ENCODE measurements at regions not wholly inside any gene's neighbourhood (a gene's known extent, or its start where the extent isn't known, plus 50 kb on each side); places are given as distances from the start of the nearest gene placed in this dataset.
"Not testable (repeated sequence)": the region's sequence is repeated elsewhere in the genome, so short reads cannot be mapped to it uniquely, and the experiment has no call there.

DNA sequence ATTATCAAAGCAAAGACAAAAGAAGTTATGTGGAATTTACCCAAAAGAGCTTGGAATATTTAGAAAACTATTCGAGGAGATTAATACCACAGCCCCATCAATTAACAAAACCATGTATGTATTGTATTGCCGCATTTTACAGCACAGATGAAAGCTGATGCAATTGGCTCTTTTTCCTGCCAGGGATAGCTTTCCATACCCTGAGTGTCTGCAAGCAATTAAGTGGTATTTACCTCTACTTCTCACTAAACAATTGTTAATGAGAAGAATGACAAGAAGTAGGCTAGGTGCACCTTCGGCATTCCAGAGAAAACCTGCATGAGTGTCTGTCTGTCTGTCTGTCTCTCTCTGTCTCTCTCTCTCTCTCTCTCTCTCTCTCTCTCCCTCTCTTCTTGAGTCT lies 219.5 kb downstream of the PAPSS1 start:
- ChIA-PET POLR2A (no interaction called here), CTCF (no interaction called here)
- no peaks in the 10 kb centered on the region for H3K4me1 Mint-ChIP-seq (ENCODE audit: low read depth)
- no peaks in the 10 kb centered on the region for H3K9me3 Mint-ChIP-seq
- DNase-seq: no peak
- H3K27me3 Mint-ChIP-seq: peaks cover 2% of the 10 kb centered on the region
- no peak overlapping the region for H3K27ac Mint-ChIP-seq
- H3K36me3 Mint-ChIP-seq: no peaks in the 10 kb centered on the region
- H3K4me3 Mint-ChIP-seq: no peak overlapping the region
- intact Hi-C loops (cut with micrococcal nuclease): no loop called here

DNA sequence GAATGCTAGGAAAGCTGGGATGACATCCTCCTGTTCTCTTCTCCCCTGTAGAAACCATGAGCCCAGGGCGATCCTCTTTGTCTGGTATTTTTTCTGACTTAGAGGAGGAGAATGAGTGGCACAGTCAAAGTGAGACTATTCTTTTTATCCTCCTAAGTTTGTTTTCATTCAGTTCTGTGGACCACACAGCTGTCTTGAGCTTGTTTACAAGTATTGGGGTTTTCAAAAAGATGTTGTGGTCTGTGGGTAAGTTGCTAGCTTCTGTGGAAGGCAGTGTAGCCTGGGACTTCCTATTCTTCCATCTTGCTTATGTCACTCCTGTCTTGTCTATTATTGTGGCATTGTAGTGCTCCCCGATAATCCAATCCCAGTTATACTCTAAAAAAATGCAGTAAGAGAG lies 223.0 kb downstream of the PAPSS1 start:
- Mint-ChIP-seq H3K27me3 (peaks cover 2% of the 10 kb centered on the region), H3K27ac (no peak overlapping the region), H3K4me3 (no peak overlapping the region), H3K36me3 (no peaks in the 10 kb centered on the region), H3K4me1 (ENCODE audit: low read depth) (no peaks in the 10 kb centered on the region), H3K9me3 (peaks cover 6% of the 10 kb centered on the region)
- intact Hi-C loops (cut with micrococcal nuclease): no loop called here
- ChIA-PET CTCF (no interaction called here), POLR2A (no interaction called here)
- no peak for DNase-seq

DNA sequence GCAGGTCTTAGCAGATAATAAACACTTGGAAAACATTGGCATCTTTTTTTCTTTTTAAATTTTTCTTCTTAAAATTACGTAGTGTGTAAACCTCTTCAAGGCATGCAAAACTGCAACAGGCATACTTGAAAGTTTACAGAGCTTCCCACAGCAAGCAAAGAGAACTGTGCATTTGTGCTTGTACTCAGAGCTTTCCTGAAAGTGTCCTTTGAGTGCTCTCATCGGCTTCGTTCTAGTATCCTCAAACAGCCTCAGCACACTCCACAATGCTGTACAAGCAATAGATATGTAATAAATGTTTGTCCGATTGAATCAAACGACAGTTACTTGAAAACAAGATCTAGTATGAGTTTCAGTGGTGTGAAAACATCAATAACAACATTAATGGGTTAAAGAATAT lies 227.5 kb downstream of the PAPSS1 start:
- Mint-ChIP-seq H3K27me3 (no peaks in the 10 kb centered on the region), H3K4me1 (ENCODE audit: low read depth) (no peaks in the 10 kb centered on the region), H3K4me3 (no peak overlapping the region), H3K36me3 (no peaks in the 10 kb centered on the region), H3K9me3 (peaks cover 6% of the 10 kb centered on the region), H3K27ac (no peak overlapping the region)
- ChIA-PET CTCF (no interaction called here), POLR2A (no interaction called here)
- intact Hi-C loops (cut with micrococcal nuclease): no loop called here
- DNase-seq: no peak

DNA sequence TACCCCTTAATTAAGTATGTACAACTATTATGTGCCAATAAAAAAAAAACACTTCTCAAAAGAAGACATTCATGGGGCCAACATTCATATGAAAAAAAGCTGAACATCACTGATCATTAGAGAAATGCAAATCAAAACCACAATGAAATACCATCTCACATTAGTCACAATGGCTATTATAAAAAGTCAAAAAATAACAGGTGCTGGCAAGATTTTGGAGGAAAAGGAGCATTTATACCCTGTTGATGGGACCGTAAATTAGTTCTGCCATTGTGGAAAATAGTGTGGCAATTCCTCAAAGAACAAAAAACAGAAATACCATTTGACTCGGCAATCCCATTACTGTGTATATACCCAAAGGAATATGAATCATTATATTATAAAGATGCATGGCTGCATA lies 229.9 kb downstream of the PAPSS1 start:
- ChIA-PET POLR2A (no interaction called here), CTCF (no interaction called here)
- no peak overlapping the region for H3K27ac Mint-ChIP-seq
- no peaks in the 10 kb centered on the region for H3K27me3 Mint-ChIP-seq
- H3K4me3 Mint-ChIP-seq: no peak overlapping the region
- DNase-seq: no peak
- peaks cover 3% of the 10 kb centered on the region for H3K9me3 Mint-ChIP-seq
- H3K4me1 Mint-ChIP-seq (ENCODE audit: low read depth): no peaks in the 10 kb centered on the region
- H3K36me3 Mint-ChIP-seq: no peaks in the 10 kb centered on the region
- intact Hi-C loops (cut with micrococcal nuclease): no loop called here

DNA sequence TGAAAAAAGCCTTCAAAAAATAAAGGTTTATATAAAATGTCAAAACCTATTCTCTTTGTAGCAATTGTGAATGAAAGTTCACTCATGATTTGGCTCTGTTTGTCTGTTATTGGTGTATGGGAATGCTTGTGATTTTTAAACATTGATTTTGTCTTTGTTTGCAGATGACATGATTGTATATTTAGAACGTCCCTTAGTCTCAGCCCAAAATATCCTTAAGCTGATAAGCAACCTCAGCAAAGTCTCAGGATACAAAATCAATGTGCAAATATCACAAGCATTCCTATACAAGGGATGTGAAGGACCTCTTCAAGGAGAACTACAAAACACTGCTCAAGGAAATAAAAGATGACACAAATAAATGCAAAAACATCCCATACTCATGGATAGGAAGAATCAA lies 236.4 kb downstream of the PAPSS1 start:
- H3K4me1 Mint-ChIP-seq (ENCODE audit: low read depth); intact Hi-C loops (cut with micrococcal nuclease); POLR2A ChIA-PET; H3K27me3 Mint-ChIP-seq; DNase-seq; H3K4me3 Mint-ChIP-seq; CTCF ChIA-PET; H3K27ac Mint-ChIP-seq; H3K36me3 Mint-ChIP-seq: not testable (repeated sequence)
- peaks cover 38% of the 10 kb centered on the region for H3K9me3 Mint-ChIP-seq

DNA sequence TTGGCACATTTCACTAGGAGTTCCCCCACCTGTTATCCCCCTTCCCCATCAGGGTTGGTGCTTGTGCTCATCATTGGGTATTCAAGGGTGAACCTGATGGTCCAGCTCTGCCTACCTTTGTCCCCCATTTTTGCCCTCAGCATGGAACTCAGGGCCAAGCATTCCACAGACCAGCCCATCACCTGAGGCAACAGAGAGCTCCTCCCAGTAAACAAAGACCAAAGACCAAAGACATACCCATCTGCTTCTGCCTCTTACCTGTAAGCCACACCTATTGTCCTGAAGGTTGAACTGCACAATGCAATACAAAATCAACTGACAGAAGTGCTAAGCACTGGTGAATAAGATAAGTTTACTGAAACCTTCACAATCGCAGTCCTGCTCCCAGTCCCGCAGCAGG lies 237.5 kb downstream of the PAPSS1 start:
- ChIA-PET POLR2A (no interaction called here), CTCF (no interaction called here)
- Mint-ChIP-seq H3K27ac (no peak overlapping the region), H3K27me3 (no peaks in the 10 kb centered on the region), H3K4me1 (ENCODE audit: low read depth) (no peaks in the 10 kb centered on the region), H3K9me3 (peaks cover 38% of the 10 kb centered on the region), H3K36me3 (no peaks in the 10 kb centered on the region), H3K4me3 (no peak overlapping the region)
- no peak for DNase-seq
- intact Hi-C loops (cut with micrococcal nuclease): no loop called here

DNA sequence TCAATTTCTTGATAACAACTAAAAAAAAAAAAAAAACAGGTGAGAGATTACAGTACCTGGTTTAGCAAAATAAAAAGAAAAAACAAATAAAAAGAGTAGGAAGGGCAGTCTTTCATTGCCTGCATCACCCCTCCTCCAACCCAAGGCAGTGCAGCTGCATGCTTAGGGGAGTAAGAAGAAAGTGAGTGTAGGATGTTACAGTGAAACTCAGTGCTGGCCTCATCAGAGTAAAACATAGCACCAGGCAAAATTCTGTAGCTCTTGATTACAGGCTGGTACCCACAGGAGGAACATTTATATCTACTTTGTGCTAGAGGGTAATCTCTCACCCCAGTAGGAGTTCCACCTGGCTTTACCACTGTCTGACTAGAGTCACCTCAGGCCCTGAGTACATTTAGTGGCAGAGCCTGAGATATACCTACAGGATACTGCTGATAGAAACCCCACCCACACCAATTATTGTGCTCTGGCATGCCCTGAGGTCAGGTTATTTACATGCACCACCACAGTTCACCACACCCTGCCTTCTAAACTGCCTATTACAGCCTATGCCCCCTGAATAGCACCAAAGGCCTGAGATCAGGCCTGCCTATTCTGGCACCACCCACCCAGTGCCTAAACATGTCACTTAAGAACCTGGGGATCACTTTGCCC lies 241.6 kb downstream of the PAPSS1 start:
- no peak overlapping the region for H3K4me3 Mint-ChIP-seq
- POLR2A ChIA-PET: no interaction called here
- DNase-seq: no peak
- CTCF ChIA-PET: no interaction called here
- H3K4me1 Mint-ChIP-seq (ENCODE audit: low read depth): no peaks in the 10 kb centered on the region
- no peak overlapping the region for H3K27ac Mint-ChIP-seq
- no peaks in the 10 kb centered on the region for H3K36me3 Mint-ChIP-seq
- H3K9me3 Mint-ChIP-seq: peaks cover 24% of the 10 kb centered on the region
- intact Hi-C loops (cut with micrococcal nuclease): no loop called here
- no peaks in the 10 kb centered on the region for H3K27me3 Mint-ChIP-seq

DNA sequence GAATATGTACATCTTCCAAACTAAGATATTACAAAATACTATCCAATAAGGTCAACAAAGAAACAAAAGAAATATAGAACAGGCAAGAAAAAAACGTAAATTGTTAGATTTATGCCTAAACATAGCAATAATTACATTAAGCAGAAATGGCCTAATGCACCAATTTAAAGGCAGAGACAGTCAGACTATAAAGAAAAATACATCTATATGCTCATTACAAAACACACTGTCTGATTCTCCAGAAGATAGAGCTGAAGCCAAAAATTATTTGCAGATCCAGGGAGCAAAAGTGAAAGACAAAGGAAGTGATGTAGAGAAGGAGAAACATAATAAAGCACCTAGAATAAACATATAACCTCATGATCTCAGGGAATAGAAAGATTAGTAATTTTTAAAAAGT lies 246.9 kb downstream of the PAPSS1 start:
- DNase-seq: no peak
- Mint-ChIP-seq H3K36me3 (no peaks in the 10 kb centered on the region), H3K4me3 (no peak overlapping the region), H3K27me3 (peaks cover 2% of the 10 kb centered on the region), H3K27ac (no peak overlapping the region), H3K4me1 (ENCODE audit: low read depth) (no peaks in the 10 kb centered on the region), H3K9me3 (no peaks in the 10 kb centered on the region)
- POLR2A ChIA-PET: no interaction called here
- intact Hi-C loops (cut with micrococcal nuclease): no loop called here
- CTCF ChIA-PET: no interaction called here

DNA sequence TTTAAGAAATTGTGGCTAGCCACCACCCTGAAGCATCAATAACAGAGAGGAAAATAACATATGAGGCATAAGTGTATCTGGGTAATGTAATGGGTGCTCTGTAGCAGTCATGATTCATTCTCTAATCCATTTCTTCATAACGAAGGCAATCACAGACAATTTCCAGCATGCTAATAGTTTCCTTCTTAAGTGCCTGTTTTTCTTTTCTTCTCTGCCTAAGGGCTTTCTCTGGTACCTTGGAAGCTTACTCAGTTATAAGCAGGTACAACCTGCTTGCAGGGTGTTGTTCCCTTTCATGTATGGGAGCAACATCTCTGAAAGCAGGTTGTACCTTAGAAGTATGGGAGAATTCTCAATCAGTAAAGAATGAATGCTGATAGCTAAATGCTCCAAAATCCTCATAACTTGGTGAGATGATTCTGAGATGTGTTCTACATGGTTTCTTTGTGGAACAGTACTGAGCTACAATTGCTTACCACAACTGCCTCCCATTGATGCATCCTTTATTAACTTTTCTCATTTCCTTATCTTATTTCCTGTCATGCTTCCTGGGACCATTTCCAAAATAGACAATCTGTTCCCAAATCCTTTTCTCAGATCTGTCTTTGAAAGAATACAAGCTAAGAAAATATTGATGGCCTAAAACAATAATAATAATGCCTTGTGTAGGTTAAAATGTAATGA lies 247.6 kb downstream of the PAPSS1 start:
- POLR2A ChIA-PET: no interaction called here
- Mint-ChIP-seq H3K27me3 (peaks cover 2% of the 10 kb centered on the region), H3K4me3 (no peak overlapping the region), H3K27ac (no peak overlapping the region), H3K36me3 (no peaks in the 10 kb centered on the region), H3K4me1 (ENCODE audit: low read depth) (no peaks in the 10 kb centered on the region), H3K9me3 (no peaks in the 10 kb centered on the region)
- intact Hi-C loops (cut with micrococcal nuclease): no loop called here
- CTCF ChIA-PET: no interaction called here
- no peak for DNase-seq

DNA sequence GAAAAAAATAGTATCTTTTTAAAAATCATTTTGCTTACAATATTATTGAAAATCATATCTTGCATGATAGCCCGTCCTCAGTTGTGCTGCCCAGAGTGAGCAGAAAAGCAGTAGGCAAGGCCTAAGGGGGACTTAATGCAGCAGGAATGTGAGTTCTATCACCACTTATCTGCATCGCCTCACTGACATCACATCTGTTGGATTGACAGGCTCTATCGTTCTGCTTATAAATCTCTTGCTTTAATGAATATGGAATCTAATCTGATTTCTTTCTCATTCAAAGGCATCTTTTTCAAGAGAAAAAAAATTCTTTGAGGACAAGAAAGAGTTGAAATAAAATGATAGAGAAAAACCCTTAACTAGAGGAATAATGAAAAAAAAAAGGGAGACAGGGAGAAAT lies 249.9 kb downstream of the PAPSS1 start:
- DNase-seq: no peak
- Mint-ChIP-seq H3K36me3 (no peaks in the 10 kb centered on the region), H3K27me3 (peaks cover 2% of the 10 kb centered on the region), H3K9me3 (no peaks in the 10 kb centered on the region), H3K4me1 (ENCODE audit: low read depth) (no peaks in the 10 kb centered on the region), H3K4me3 (no peak overlapping the region), H3K27ac (no peak overlapping the region)
- CTCF ChIA-PET: no interaction called here
- intact Hi-C loops (cut with micrococcal nuclease): no loop called here
- POLR2A ChIA-PET: no interaction called here

DNA sequence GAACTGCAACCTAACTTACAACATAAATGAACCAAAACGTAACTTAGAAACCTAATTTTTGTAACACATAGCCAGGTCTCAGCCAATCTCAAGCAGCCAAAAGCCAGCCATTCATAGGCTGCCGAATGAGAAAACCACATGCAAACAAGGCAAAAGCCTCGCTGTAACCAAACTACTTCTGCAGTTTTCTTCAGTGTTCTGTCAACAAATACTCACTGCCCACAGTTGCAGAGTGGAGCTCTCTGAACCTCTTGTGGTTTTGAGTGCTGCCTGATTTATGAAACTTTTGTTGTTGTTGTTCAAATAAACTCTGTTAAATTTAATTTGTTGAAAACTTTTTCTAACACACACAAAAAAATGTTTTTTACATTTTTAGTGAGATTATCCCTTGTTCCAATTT lies 251.2 kb downstream of the PAPSS1 start:
- no peak for DNase-seq
- Mint-ChIP-seq H3K27ac (no peak overlapping the region), H3K9me3 (no peaks in the 10 kb centered on the region), H3K4me3 (no peak overlapping the region), H3K36me3 (no peaks in the 10 kb centered on the region), H3K27me3 (peaks cover 2% of the 10 kb centered on the region), H3K4me1 (ENCODE audit: low read depth) (no peaks in the 10 kb centered on the region)
- intact Hi-C loops (cut with micrococcal nuclease): no loop called here
- ChIA-PET CTCF (no interaction called here), POLR2A (no interaction called here)

DNA sequence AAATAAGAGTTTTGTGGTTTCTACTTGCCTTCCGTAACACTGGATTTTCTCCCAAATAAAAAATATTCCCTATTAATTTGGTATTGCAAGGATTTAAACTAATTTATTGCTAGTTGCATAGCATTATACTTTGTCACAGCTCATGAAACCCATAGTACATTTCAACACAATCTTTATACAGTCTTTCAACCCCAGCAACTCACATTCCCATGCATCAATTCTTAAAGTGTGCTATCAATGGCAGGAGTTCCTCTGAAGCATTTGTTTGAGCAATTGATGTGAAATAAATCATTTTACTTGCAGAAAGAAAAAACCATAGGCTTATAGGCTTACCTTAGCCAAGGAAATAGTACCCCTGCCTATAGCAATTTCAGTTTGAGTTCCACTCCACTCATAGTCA lies 251.9 kb downstream of the PAPSS1 start:
- intact Hi-C loops (cut with micrococcal nuclease): no loop called here
- H3K36me3 Mint-ChIP-seq: no peaks in the 10 kb centered on the region
- H3K27me3 Mint-ChIP-seq: peaks cover 2% of the 10 kb centered on the region
- no peak overlapping the region for H3K27ac Mint-ChIP-seq
- POLR2A ChIA-PET: no interaction called here
- no peak overlapping the region for H3K4me3 Mint-ChIP-seq
- no peak for DNase-seq
- no peaks in the 10 kb centered on the region for H3K9me3 Mint-ChIP-seq
- CTCF ChIA-PET: no interaction called here
- no peaks in the 10 kb centered on the region for H3K4me1 Mint-ChIP-seq (ENCODE audit: low read depth)

DNA sequence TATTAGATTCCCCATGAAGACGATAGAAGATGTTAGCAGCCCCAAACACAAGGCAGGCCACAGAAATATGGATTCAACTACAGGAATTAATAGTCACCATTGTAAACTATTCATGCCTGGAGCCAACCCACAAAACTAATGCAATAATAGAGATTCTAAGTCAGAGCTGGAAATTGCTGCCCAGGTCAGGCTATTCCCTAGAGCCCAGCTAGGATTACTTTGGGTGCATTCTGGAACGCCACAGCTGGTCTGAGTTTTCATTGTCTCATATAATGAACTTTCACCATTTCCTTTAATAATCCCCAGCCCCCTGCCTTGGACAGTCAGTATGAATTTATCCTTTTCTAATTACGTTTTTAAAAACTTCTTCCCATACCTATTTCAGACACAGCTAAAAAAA lies 252.6 kb downstream of the PAPSS1 start:
- intact Hi-C loops (cut with micrococcal nuclease): no loop called here
- H3K9me3 Mint-ChIP-seq: no peaks in the 10 kb centered on the region
- DNase-seq: no peak
- no peak overlapping the region for H3K27ac Mint-ChIP-seq
- no peaks in the 10 kb centered on the region for H3K36me3 Mint-ChIP-seq
- H3K27me3 Mint-ChIP-seq: peaks cover 2% of the 10 kb centered on the region
- ChIA-PET POLR2A (no interaction called here), CTCF (no interaction called here)
- H3K4me1 Mint-ChIP-seq (ENCODE audit: low read depth): no peaks in the 10 kb centered on the region
- no peak overlapping the region for H3K4me3 Mint-ChIP-seq

Measured in activated CD4-positive, alpha-beta memory T cell treated with anti-CD3 and anti-CD28 coated beads for 36 hours (primary cell).